Neural cell (in vitro differentiated cells): ENCODE measurements at regions not wholly inside any gene's neighbourhood (a gene's known extent, or its start where the extent isn't known, plus 50 kb on each side); places are given as distances from the start of the nearest gene placed in this dataset.

Experiments
- H2AFZ ChIP-seq: fragments of 200-600, 300-800 bp; sonication (generic), shearing (Covaris generic); 2 replicates; pipeline ENCODE4 v1.6.0; 2014; ENCODE audit warnings: low read depth, mild to moderate bottlenecking, antibody characterized with exemption, low read length, moderate library complexity
- H3F3A ChIP-seq: fragments of 200-600 bp; shearing (Covaris generic); 2 replicates; pipeline ENCODE4 v1.6.1; 2016; ENCODE audit warnings: mild to moderate bottlenecking, moderate library complexity, mixed read lengths, antibody characterized with exemption, low read length; ENCODE audit not compliant: insufficient read depth, poor library complexity, severe bottlenecking
- H3K27ac ChIP-seq: fragments of 200-600, 300-800 bp; sonication (generic), shearing (Covaris generic); 2 replicates; pipeline ENCODE4 v1.5.1; 2014; ENCODE audit warnings: mild to moderate bottlenecking, low read length, moderate library complexity
- H3K27me3 ChIP-seq: fragments of 300-800, 200-600 bp; sonication (generic), shearing (Covaris generic); 2 replicates; pipeline ENCODE4 v1.6.0; 2014; ENCODE audit warnings: mild to moderate bottlenecking, low read depth, low read length, moderate library complexity; ENCODE audit not compliant: insufficient read depth
- H3K36me3 ChIP-seq: fragments of 300-800, 200-600 bp; sonication (generic), shearing (Covaris generic); 2 replicates; pipeline ENCODE4 v1.5.1; 2014; ENCODE audit warnings: mild to moderate bottlenecking, antibody characterized with exemption, low read length, moderate library complexity; ENCODE audit not compliant: insufficient read depth
- H3K4me2 ChIP-seq: fragments of 300-800, 200-600 bp; sonication (generic), shearing (Covaris generic); 2 replicates; pipeline ENCODE4 v1.6.0; 2014; ENCODE audit warnings: mild to moderate bottlenecking, low read length
- H3K4me3 ChIP-seq: fragments of 300-800, 200-600 bp; sonication (generic), shearing (Covaris generic); 2 replicates; pipeline ENCODE4 v1.5.1; 2014; ENCODE audit warnings: mild to moderate bottlenecking, low read length, moderate library complexity
- H3K79me2 ChIP-seq: fragments of 200-600 bp; shearing (Covaris generic); replicated peaks from 2 replicates; pipeline ENCODE4 v1.6.0; 2014; ENCODE audit warnings: mild to moderate bottlenecking, low read length, moderate library complexity; ENCODE audit not compliant: insufficient read depth
- H3K9ac ChIP-seq: fragments of 300-800, 200-600 bp; sonication (generic), shearing (Covaris generic); 2 replicates; pipeline ENCODE4 v1.6.1; 2016; ENCODE audit warnings: mild to moderate bottlenecking, low read length, mixed read lengths
- H3K9me2 ChIP-seq: fragments of 200-600 bp; shearing (Covaris generic); 2 replicates; pipeline ENCODE4 v1.6.1; 2016; ENCODE audit warnings: mild to moderate bottlenecking, low read length, mixed read lengths; ENCODE audit not compliant: insufficient read depth
- H3K9me3 ChIP-seq: fragments of 200-600, 300-800 bp; sonication (generic), shearing (Covaris generic); 2 replicates; pipeline ENCODE4 v1.6.1; 2016; ENCODE audit warnings: mild to moderate bottlenecking, mixed run types, low read length, moderate library complexity, mixed read lengths
- H4K20me1 ChIP-seq: fragments of 200-600 bp; shearing (Covaris generic); 2 replicates; pipeline ENCODE4 v1.6.1; 2016; ENCODE audit warnings: mild to moderate bottlenecking, mixed run types; ENCODE audit not compliant: insufficient read depth
- EP300 ChIP-seq: fragments of 450-650 bp; conservative IDR thresholded peaks from 2 replicates; pipeline ENCODE4 v1.6.1; 2014; ENCODE audit warnings: antibody characterized with exemption, mild to moderate bottlenecking, moderate library complexity; ENCODE audit not compliant: poor library complexity, severe bottlenecking
- EZH2 ChIP-seq: fragments of 200-600, 300-800 bp; shearing (Covaris generic), sonication (generic); IDR thresholded peaks from 2 replicates; pipeline ENCODE4 v1.6.1; 2014; ENCODE audit warnings: antibody characterized with exemption, low read length, borderline replicate concordance, mild to moderate bottlenecking; ENCODE audit not compliant: insufficient read depth, poor library complexity, severe bottlenecking
- MXI1 ChIP-seq: fragments of 450-650 bp; conservative IDR thresholded peaks from 2 replicates; pipeline ENCODE4 v1.6.1; 2014; ENCODE audit warnings: antibody characterized with exemption, mild to moderate bottlenecking; ENCODE audit not compliant: poor library complexity, severe bottlenecking
- POLR2AphosphoS5 ChIP-seq: IDR thresholded peaks from 2 replicates; pipeline ENCODE4 v1.6.1; 2012
- RAD21 ChIP-seq: fragments of 450-650 bp; conservative IDR thresholded peaks from 2 replicates; pipeline ENCODE4 v1.6.1; 2014; ENCODE audit warnings: antibody characterized with exemption, mild to moderate bottlenecking, moderate library complexity
- SMC3 ChIP-seq: fragments of 450-650 bp; conservative IDR thresholded peaks from 2 replicates; pipeline ENCODE4 v1.6.1; 2014; ENCODE audit warnings: antibody characterized with exemption, mild to moderate bottlenecking, moderate library complexity; ENCODE audit not compliant: poor library complexity
- TAF1 ChIP-seq: IDR thresholded peaks from 2 replicates; pipeline ENCODE4 v1.6.1; 2012; ENCODE audit warnings: low read depth
- TF ChIP-seq, protein P1 (sequence below): fragments of 450-650 bp; IDR thresholded peaks from 2 replicates; pipeline ENCODE4 v1.5.1; 2014; ENCODE audit warnings: antibody characterized with exemption, mild to moderate bottlenecking, moderate library complexity; ENCODE audit not compliant: poor library complexity, severe bottlenecking
- TF ChIP-seq, protein P2 (sequence below): IDR thresholded peaks from 2 replicates; pipeline ENCODE4 v1.6.1; 2012; ENCODE audit warnings: borderline replicate concordance

DNA sequence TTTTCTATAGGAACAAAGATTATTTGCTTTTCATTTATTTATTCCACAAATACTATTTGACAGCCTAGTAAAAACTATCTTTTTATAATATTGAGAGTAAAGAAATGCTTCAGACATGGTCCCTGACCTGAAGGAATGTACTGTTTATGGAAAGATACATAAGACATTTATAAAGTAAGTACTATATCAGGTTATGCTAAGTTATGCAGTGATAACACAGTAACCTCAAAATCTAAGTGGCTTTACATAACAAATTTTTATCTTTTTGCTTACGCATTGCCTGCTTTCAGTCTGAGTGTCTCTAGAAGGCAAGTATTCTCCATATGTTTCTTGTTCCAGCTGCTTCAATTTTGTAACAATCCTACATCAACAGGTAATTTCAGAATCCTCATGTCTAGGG, 694.0 kb downstream of the SQOR start (continued):
- TF ChIP-seq RAD21 (no peak), EZH2 (no peak)

DNA sequence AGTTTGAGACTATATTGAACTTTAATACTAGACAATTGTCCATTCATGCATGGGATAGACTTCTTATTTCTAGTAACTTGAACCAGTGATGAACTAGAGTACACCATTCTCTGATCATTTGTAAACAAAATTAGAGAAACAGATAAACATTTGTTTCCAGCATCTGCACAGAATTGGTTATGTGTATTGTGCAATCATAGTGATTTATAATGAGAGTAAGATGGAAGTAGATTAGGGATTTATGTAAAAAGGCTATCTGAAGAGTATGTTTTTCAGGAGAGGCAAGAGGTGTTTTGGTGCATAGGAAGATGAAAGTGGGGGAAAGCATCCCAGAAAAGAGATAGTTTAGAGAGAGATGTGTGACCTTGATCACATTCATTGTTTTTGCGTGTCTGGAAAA, 695.0 kb downstream of the SQOR start:
- no peaks in the 10 kb centered on the region for H3K27me3 ChIP-seq
- no peak overlapping the region for H3K4me2 ChIP-seq
- no peaks in the 10 kb centered on the region for H3K36me3 ChIP-seq
- no peaks in the 10 kb centered on the region for H3K79me2 ChIP-seq
- no peak overlapping the region for H3K9ac ChIP-seq
- H3K4me3 ChIP-seq = no peak overlapping the region
- no peaks in the 10 kb centered on the region for H3K9me2 ChIP-seq
- H3F3A ChIP-seq = no peaks in the 10 kb centered on the region
- no peak overlapping the region for H3K27ac ChIP-seq
- TF ChIP-seq, protein P1, sequence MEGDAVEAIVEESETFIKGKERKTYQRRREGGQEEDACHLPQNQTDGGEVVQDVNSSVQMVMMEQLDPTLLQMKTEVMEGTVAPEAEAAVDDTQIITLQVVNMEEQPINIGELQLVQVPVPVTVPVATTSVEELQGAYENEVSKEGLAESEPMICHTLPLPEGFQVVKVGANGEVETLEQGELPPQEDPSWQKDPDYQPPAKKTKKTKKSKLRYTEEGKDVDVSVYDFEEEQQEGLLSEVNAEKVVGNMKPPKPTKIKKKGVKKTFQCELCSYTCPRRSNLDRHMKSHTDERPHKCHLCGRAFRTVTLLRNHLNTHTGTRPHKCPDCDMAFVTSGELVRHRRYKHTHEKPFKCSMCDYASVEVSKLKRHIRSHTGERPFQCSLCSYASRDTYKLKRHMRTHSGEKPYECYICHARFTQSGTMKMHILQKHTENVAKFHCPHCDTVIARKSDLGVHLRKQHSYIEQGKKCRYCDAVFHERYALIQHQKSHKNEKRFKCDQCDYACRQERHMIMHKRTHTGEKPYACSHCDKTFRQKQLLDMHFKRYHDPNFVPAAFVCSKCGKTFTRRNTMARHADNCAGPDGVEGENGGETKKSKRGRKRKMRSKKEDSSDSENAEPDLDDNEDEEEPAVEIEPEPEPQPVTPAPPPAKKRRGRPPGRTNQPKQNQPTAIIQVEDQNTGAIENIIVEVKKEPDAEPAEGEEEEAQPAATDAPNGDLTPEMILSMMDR = no peak
- TF ChIP-seq EZH2 (no peak), POLR2AphosphoS5 (no peak), RAD21 (no peak), SMC3 (no peak), MXI1 (no peak), EP300 (no peak), TAF1 (no peak)
- TF ChIP-seq, protein P2, sequence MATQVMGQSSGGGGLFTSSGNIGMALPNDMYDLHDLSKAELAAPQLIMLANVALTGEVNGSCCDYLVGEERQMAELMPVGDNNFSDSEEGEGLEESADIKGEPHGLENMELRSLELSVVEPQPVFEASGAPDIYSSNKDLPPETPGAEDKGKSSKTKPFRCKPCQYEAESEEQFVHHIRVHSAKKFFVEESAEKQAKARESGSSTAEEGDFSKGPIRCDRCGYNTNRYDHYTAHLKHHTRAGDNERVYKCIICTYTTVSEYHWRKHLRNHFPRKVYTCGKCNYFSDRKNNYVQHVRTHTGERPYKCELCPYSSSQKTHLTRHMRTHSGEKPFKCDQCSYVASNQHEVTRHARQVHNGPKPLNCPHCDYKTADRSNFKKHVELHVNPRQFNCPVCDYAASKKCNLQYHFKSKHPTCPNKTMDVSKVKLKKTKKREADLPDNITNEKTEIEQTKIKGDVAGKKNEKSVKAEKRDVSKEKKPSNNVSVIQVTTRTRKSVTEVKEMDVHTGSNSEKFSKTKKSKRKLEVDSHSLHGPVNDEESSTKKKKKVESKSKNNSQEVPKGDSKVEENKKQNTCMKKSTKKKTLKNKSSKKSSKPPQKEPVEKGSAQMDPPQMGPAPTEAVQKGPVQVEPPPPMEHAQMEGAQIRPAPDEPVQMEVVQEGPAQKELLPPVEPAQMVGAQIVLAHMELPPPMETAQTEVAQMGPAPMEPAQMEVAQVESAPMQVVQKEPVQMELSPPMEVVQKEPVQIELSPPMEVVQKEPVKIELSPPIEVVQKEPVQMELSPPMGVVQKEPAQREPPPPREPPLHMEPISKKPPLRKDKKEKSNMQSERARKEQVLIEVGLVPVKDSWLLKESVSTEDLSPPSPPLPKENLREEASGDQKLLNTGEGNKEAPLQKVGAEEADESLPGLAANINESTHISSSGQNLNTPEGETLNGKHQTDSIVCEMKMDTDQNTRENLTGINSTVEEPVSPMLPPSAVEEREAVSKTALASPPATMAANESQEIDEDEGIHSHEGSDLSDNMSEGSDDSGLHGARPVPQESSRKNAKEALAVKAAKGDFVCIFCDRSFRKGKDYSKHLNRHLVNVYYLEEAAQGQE = no peak
- H3K9me3 ChIP-seq = no peaks in the 10 kb centered on the region
- H2AFZ ChIP-seq = no peak overlapping the region
- H4K20me1 ChIP-seq = no peaks in the 10 kb centered on the region

DNA sequence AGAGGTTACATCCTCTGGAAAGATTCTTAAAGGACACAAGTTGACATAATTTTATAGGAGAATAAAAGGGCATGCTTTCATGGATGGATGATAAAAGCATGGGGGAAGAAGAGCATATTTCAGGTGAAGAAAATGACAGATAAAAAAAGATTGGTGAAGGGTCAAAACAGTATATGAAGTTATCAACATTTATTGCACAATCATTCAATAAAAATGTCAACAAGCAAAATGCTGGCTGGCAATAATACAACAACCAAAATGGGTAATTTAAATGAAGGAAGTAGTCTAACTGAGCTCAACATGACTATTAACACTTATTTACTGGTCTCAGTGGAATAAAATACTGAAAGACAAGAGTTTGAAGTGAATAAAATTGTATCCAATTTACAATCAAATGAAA, 696.7 kb downstream of the SQOR start:
- Histone ChIP-seq H3K79me2 (no peaks in the 10 kb centered on the region), H3K4me3 (no peak overlapping the region), H3F3A (no peaks in the 10 kb centered on the region), H4K20me1 (no peaks in the 10 kb centered on the region), H3K9me2 (no peaks in the 10 kb centered on the region), H3K27ac (no peak overlapping the region), H2AFZ (no peak overlapping the region), H3K9ac (no peak overlapping the region), H3K27me3 (no peaks in the 10 kb centered on the region), H3K36me3 (no peaks in the 10 kb centered on the region), H3K4me2 (no peak overlapping the region), H3K9me3 (no peaks in the 10 kb centered on the region)
- no peak for TF ChIP-seq RAD21
- TF ChIP-seq EP300 = no peak
